Gastroesophageal sphincter (tissue), 4 donors: ENCODE measurements at regions not wholly inside any gene's neighbourhood (a gene's known extent, or its start where the extent isn't known, plus 50 kb on each side); places are given as distances from the start of the nearest gene placed in this dataset.
"Not testable (repeated sequence)": the region's sequence is repeated elsewhere in the genome, so short reads cannot be mapped to it uniquely, and the experiment has no call there.

Experiments
- ATAC-seq: fragments of 150-250 bp; one replicate; pipeline ENCODE4 v1.9.1; 2016; ENCODE audit warnings: mild to moderate bottlenecking, moderate library complexity
- H3K27ac ChIP-seq, 4 donors: fragments of 200-600 bp; sonication (generic) in 3 of 4; 1 replicate in 3 of 4; 2 replicates in 1 of 4; pipeline ENCODE4 v1.5.1; 2016 to 2019
- H3K27me3 ChIP-seq: fragments of 200-600 bp; sonication (generic); one replicate; pipeline ENCODE4 v1.5.1; 2019
- H3K36me3 ChIP-seq, 2 donors: fragments of 200-600 bp; sonication (generic); one replicate each; pipeline ENCODE4 v1.5.1; 2019; ENCODE audit warnings: control low read depth in 1 of 2
- H3K4me1 ChIP-seq, 3 donors: fragments of 200-600 bp; sonication (generic); 1 replicate in 2 of 3; 2 replicates in 1 of 3; pipeline ENCODE4 v1.5.1; 2016 to 2019; ENCODE audit warnings: control low read depth in 2 of 3
- H3K4me3 ChIP-seq, 2 donors: fragments of 200-600 bp; sonication (generic); one replicate each; pipeline ENCODE4 v1.5.1; 2019; ENCODE audit warnings: mild to moderate bottlenecking in 1 of 2, moderate library complexity in 1 of 2
- H3K9me3 ChIP-seq, 3 donors: fragments of 200-600 bp; sonication (generic); one replicate each; pipeline ENCODE4 v1.5.1; 2017 to 2019; ENCODE audit warnings: control low read depth in 2 of 3
- CTCF ChIP-seq, 4 experiments: fragments of 200-600 bp in 2 of 4; fragments of 450-650 bp in 2 of 4; sonication (generic) in 1 of 4; IDR thresholded peaks; one replicate each; pipeline ENCODE4 v1.5.1; 2017 to 2019; ENCODE audit warnings: antibody characterized with exemption in 4 of 4, mild to moderate bottlenecking in 2 of 4, moderate library complexity in 2 of 4
- EP300 ChIP-seq: sonication (generic); formaldehyde crosslinking; IDR thresholded peaks from one replicate; pipeline ENCODE4 v1.6.1; 2017; ENCODE audit warnings: antibody characterized with exemption, mild to moderate bottlenecking
- POLR2A ChIP-seq, 2 donors: fragments of 450-650 bp; IDR thresholded peaks; one replicate each; pipeline ENCODE4 v1.6.1; 2017; ENCODE audit warnings: antibody characterized with exemption in 2 of 2, mild to moderate bottlenecking in 2 of 2, moderate library complexity in 1 of 2
- POLR2AphosphoS5 ChIP-seq: sonication (generic); formaldehyde crosslinking; IDR thresholded peaks from one replicate; pipeline ENCODE4 v1.6.1; 2017; ENCODE audit warnings: antibody characterized with exemption
- WGBS, 2 donors: methylation state at CpG; one replicate each; pipeline ENCODE4 v1.1.5; 2018; ENCODE audit warnings: low coverage in 1 of 2; 5-methylcytosine and 5-hydroxymethylcytosine counted together

GRCh38 chrX:44785652-44786051 is 58.2 kb upstream of the DUSP21 start:
- H3K9me3 ChIP-seq: no peaks in the 10 kb centered on the region
- TF ChIP-seq POLR2AphosphoS5 (no peak), EP300 (no peak), CTCF (IDR thresholded peaks at IDR 0.05) (no peak), POLR2A (IDR thresholded peaks at IDR 0.05) (no peak)
- H3K4me1 ChIP-seq: no peaks in the 10 kb centered on the region
- no peaks in the 10 kb centered on the region for H3K36me3 ChIP-seq
- H3K4me3 ChIP-seq: no peak overlapping the region
- 20 to 92% methylated on average over 1 to 2 of the region's 5 CpGs for WGBS, 2 donors
- H3K27ac ChIP-seq: no peak overlapping the region
- H3K27me3 ChIP-seq: no peaks in the 10 kb centered on the region
- no peak for ATAC-seq

GRCh38 chrX:44784241-44784640 is 59.6 kb upstream of the DUSP21 start:
- Histone ChIP-seq H3K27me3 (no peaks in the 10 kb centered on the region), H3K27ac (no peak overlapping the region), H3K4me1 (no peaks in the 10 kb centered on the region), H3K4me3 (no peak overlapping the region), H3K36me3 (no peaks in the 10 kb centered on the region), H3K9me3 (no peaks in the 10 kb centered on the region)
- TF ChIP-seq CTCF (IDR thresholded peaks at IDR 0.05) (no peak), POLR2AphosphoS5 (no peak), POLR2A (IDR thresholded peaks at IDR 0.05) (no peak), EP300 (no peak)
- no peak for ATAC-seq
- 54 to 64% methylated on average over 2 of the region's 2 CpGs for WGBS, 2 donors

DNA sequence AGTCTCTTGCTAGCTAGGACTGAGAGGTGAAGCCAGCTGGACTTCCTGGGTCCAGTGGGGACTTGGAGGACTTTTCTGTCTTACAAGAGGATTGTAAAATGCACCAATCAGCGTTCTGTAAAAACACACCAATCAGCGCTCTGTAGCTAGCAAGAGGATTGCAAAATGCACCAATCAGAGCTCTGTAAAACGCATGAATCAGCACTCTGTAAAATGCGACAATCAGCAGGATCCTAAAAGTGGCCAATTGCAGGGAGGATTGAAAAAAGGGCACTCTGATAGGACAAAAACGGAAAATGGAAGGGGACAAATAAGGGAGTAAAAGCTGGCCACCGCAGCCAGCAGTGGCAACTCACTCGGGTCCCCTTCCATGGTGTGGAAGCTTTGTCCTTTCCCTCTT is 65.6 kb upstream of the DUSP21 start:
- no peaks in the 10 kb centered on the region for H3K9me3 ChIP-seq
- ATAC-seq: no peak
- H3K27me3 ChIP-seq: no peaks in the 10 kb centered on the region
- TF ChIP-seq CTCF (IDR thresholded peaks at IDR 0.05) (no peak), EP300 (no peak), POLR2A (IDR thresholded peaks at IDR 0.05) (no peak), POLR2AphosphoS5 (no peak)
- H3K4me3 ChIP-seq: no peak overlapping the region
- no peaks in the 10 kb centered on the region for H3K36me3 ChIP-seq
- WGBS, 2 donors: 75 to 77% methylated on average over 3 to 4 of the region's 7 CpGs
- H3K4me1 ChIP-seq: no peaks in the 10 kb centered on the region
- H3K27ac ChIP-seq: no peak overlapping the region

DNA sequence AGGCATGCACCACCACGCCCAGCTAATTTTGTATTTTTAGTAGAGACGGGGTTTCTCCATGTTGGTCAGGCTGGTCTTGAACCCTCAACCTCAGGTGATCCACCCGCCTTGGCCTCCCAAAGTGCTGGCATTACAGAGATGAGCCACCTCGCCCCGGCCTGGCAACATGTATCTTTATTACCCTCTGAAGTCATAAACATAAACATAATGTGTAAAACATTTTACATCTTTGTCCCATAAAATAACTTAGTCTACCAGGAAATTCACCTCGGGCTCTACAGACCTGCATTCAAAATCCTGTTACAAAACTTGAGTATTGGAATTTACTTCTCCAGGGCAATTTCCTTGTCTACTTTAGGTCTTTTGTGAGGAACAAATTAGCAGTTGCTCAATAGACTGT is 68.1 kb upstream of the DUSP21 start:
- H3K4me3 ChIP-seq: no peak overlapping the region
- H3K27ac ChIP-seq: no peak overlapping the region
- H3K36me3 ChIP-seq: no peaks in the 10 kb centered on the region
- no peaks in the 10 kb centered on the region for H3K4me1 ChIP-seq
- 91% methylated on average over 4 of the region's 6 CpGs; no CpG with 5 or more reads in 1 of the 2 donors for WGBS, 2 donors
- H3K9me3 ChIP-seq: no peaks in the 10 kb centered on the region
- no peak for TF ChIP-seq EP300
- no peak for TF ChIP-seq POLR2A (IDR thresholded peaks at IDR 0.05)
- no peak for TF ChIP-seq POLR2AphosphoS5
- no peak for ATAC-seq
- H3K27me3 ChIP-seq: no peaks in the 10 kb centered on the region

DNA sequence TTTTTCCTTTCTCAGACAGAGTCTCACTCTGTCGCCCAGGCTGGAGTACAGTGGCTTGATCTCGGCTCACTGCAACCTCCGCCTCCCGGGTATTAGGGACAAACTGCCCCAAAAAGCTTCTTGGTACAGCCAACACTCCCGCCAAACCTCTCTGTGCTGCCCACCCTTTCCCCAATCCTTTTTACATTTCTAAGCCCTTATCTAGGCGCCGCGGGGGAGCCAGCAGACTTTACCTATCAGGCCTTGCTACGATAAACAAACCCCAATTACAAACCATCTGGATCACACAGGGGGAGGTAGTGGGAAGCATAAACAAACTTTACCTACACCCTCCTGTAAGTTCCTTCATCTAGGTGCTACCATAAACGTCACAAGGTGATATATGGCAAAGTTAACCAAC is 69.8 kb upstream of the DUSP21 start:
- WGBS, 2 donors: 20 to 40% methylated on average over 9 to 10 of the region's 10 CpGs
- H3K36me3 ChIP-seq: not testable (repeated sequence)

DNA sequence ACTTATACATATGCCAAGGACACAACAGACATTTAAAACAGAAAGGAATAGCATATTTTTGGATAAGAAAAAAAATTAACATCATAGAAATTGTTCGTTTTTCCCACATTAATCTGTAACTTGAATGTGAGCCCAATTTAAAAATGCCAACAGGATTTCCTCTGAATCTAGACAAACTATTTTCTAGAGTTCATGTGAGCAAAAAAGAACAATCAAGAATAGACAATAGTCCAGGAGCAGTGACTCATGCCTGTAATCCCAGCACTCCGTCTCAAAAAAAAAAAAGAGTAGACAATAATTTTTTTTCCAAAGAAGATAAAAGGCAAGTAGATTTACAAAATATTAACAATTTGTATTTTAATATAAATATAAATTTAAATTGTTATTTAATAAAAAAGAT is 73.7 kb upstream of the DUSP21 start:
- Histone ChIP-seq H3K27me3 (no peaks in the 10 kb centered on the region), H3K4me3 (no peak overlapping the region), H3K9me3 (no peaks in the 10 kb centered on the region), H3K4me1 (no peaks in the 10 kb centered on the region), H3K27ac (no peak overlapping the region), H3K36me3 (no peaks in the 10 kb centered on the region)
- TF ChIP-seq POLR2AphosphoS5 (no peak), POLR2A (IDR thresholded peaks at IDR 0.05) (no peak), EP300 (no peak), CTCF (IDR thresholded peaks at IDR 0.05) (no peak)
- WGBS, 2 donors: 34 to 48% methylated on average over 2 of the region's 2 CpGs
- ATAC-seq: no peak

More for the DNA sequence above, 69.8 kb upstream of the DUSP21 start:
- H3K4me3 ChIP-seq, ATAC-seq, H3K4me1 ChIP-seq, H3K27ac ChIP-seq, H3K27me3 ChIP-seq, H3K9me3 ChIP-seq: not testable (repeated sequence)
